A549 (cell line): ENCODE measurements at regions not wholly inside any gene's neighbourhood (a gene's known extent, or its start where the extent isn't known, plus 50 kb on each side); places are given as distances from the start of the nearest gene placed in this dataset.

ENCODE experiments used
- BHLHE40 ChIP-seq: IDR thresholded peaks from 2 replicates; pipeline ENCODE4 v1.6.1; 2012; ENCODE audit warnings: low read depth, low read length, inconsistent platforms
- CEBPB ChIP-seq, 2 experiments: fragments of >200 bp in 1 of 2; sonication (Bioruptor Twin) in 1 of 2; formaldehyde crosslinking in 1 of 2; IDR thresholded peaks; 2 replicates each; pipeline ENCODE4 v1.6.1; 2012 to 2016
- CTCF ChIP-seq: fragments of >200 bp; sonication (Bioruptor Twin); formaldehyde crosslinking; IDR thresholded peaks from 3 replicates; pipeline ENCODE4 v1.5.1; 2016
- E2F6 ChIP-seq: IDR thresholded peaks from 2 replicates; pipeline ENCODE4 v1.6.1; 2012; ENCODE audit warnings: low read depth, borderline replicate concordance
- HOXA7 ChIP-seq: fragments of 250-450 bp; sonication (Bioruptor Pico); IDR thresholded peaks from 2 replicates; pipeline ENCODE4 v1.5.0; 2020; ENCODE audit warnings: mild to moderate bottlenecking, moderate library complexity
- KDM5A ChIP-seq: fragments of 200-600 bp; sonication (generic); IDR thresholded peaks from 2 replicates; pipeline ENCODE4 v1.6.1; 2016; ENCODE audit warnings: antibody characterized with exemption, mild to moderate bottlenecking
- MYC ChIP-seq: IDR thresholded peaks from 2 replicates; pipeline ENCODE4 v1.6.1; 2012; ENCODE audit warnings: mild to moderate bottlenecking, inconsistent platforms, low read length, improper control_type of control experiment, borderline replicate concordance
- POLR2A ChIP-seq: IDR thresholded peaks from 2 replicates; pipeline ENCODE4 v1.6.1; 2012; ENCODE audit warnings: mild to moderate bottlenecking, low read length
- POLR2AphosphoS2 ChIP-seq: conservative IDR thresholded peaks from 2 replicates; pipeline ENCODE4 v1.6.1; 2012; ENCODE audit warnings: low read length, improper control_type of control experiment, inconsistent platforms
- RAD21 ChIP-seq, 2 experiments: fragments of >200 bp in 1 of 2; sonication (Bioruptor Twin) in 1 of 2; formaldehyde crosslinking in 1 of 2; IDR thresholded peaks in 1 of 2; conservative IDR thresholded peaks in 1 of 2; 2 replicates in 1 of 2; 3 replicates in 1 of 2; pipeline ENCODE4 v1.6.1; 2012 to 2018; ENCODE audit warnings: inconsistent platforms in 1 of 2
- RFX5 ChIP-seq: fragments of 450-650 bp; IDR thresholded peaks from 2 replicates; pipeline ENCODE4 v1.7.1; 2014; ENCODE audit warnings: antibody characterized with exemption, mild to moderate bottlenecking, moderate library complexity
- ZSCAN20 ChIP-seq: fragments of 250-450 bp; sonication (Bioruptor Pico); IDR thresholded peaks from 2 replicates; pipeline ENCODE4 v1.8.0; 2022; ENCODE audit warnings: mild to moderate bottlenecking, moderate library complexity

GRCh38 chr16:79429381-79430190 lies 171.0 kb downstream of the MAF start:
- TF ChIP-seq RFX5 (no peak), HOXA7 (CRISPR knock-in tag) (no peak), CEBPB (IDR thresholded peaks at IDR 0.05) (no peak), BHLHE40 (no peak), CTCF (no peak), RAD21 (conservative IDR thresholded peaks at IDR 0.05 in 1 of 2, IDR thresholded peaks at IDR 0.05 in 1 of 2) (no peak), MYC (no peak), ZSCAN20 (CRISPR knock-in tag) (no peak), POLR2AphosphoS2 (no peak), KDM5A (no peak), POLR2A (no peak), E2F6 (no peak)
